GM12878 (cell line): ENCODE measurements at regions not wholly inside any gene's neighbourhood (a gene's known extent, or its start where the extent isn't known, plus 50 kb on each side); places are given as distances from the start of the nearest gene placed in this dataset.
A peak's percentile ranks its signal among the peaks of the same experiment; 100 is the strongest.

ENCODE experiments used
- BHLHE40 ChIP-seq, 2 experiments: fragments of 450-650 bp in 1 of 2; IDR thresholded peaks; 2 replicates each; pipeline ENCODE4 v1.6.1; 2011 to 2017; ENCODE audit warnings: low read depth in 2 of 2, borderline replicate concordance in 1 of 2, improper control_type of control experiment in 1 of 2, low read length in 1 of 2, mild to moderate bottlenecking in 1 of 2
- CBX3 ChIP-seq: fragments of 200-600 bp; sonication (generic); IDR thresholded peaks from 2 replicates; pipeline ENCODE4 v1.6.1; 2016; ENCODE audit warnings: low read depth, borderline replicate concordance
- DPF2 ChIP-seq: fragments of 450-650 bp; IDR thresholded peaks from 2 replicates; pipeline ENCODE4 v1.6.1; 2017; ENCODE audit warnings: mild to moderate bottlenecking
- FOXK2 ChIP-seq: fragments of 450-650 bp; IDR thresholded peaks from 2 replicates; pipeline ENCODE4 v1.6.1; 2017; ENCODE audit warnings: mild to moderate bottlenecking, moderate library complexity
- IKZF1 ChIP-seq: fragments of 450-650 bp; conservative IDR thresholded peaks from 2 replicates; pipeline ENCODE4 v1.6.1; 2017; ENCODE audit warnings: antibody characterized with exemption, mild to moderate bottlenecking
- LARP7 ChIP-seq: fragments of 450-650 bp; IDR thresholded peaks from 2 replicates; pipeline ENCODE4 v1.6.1; 2017; ENCODE audit warnings: mild to moderate bottlenecking
- MTA2 ChIP-seq: fragments of 450-650 bp; IDR thresholded peaks from 2 replicates; pipeline ENCODE4 v1.6.1; 2016; ENCODE audit warnings: low read depth, mild to moderate bottlenecking, moderate library complexity
- MYB ChIP-seq: fragments of 150-350 bp; IDR thresholded peaks from 2 replicates; pipeline ENCODE4 v1.6.1; 2014; ENCODE audit warnings: mild to moderate bottlenecking, low read depth, low read length, borderline replicate concordance
- NRF1 ChIP-seq: conservative IDR thresholded peaks from 2 replicates; pipeline ENCODE4 v1.6.1; 2011; ENCODE audit warnings: mild to moderate bottlenecking, low read depth, low read length, improper control_type of control experiment
- RUNX3 ChIP-seq: IDR thresholded peaks from 2 replicates; pipeline ENCODE4 v1.6.1; 2012; ENCODE audit warnings: low read length, inconsistent platforms
- SMARCA5 ChIP-seq: fragments of 450-650 bp; IDR thresholded peaks from 2 replicates; pipeline ENCODE4 v1.6.1; 2017; ENCODE audit warnings: mild to moderate bottlenecking
- ZNF207 ChIP-seq: fragments of 450-650 bp; IDR thresholded peaks from 2 replicates; pipeline ENCODE4 v1.6.1; 2014; ENCODE audit warnings: antibody characterized with exemption, mild to moderate bottlenecking, borderline replicate concordance
- ZNF274 ChIP-seq: IDR thresholded peaks from one replicate; pipeline ENCODE4 v1.8.0; 2011; ENCODE audit not compliant: insufficient read length, insufficient read depth
- ZSCAN29 ChIP-seq: fragments of 450-650 bp; IDR thresholded peaks from 2 replicates; pipeline ENCODE4 v1.6.1; 2017; ENCODE audit warnings: mild to moderate bottlenecking, moderate library complexity
- TF ChIP-seq, protein P1 (sequence below): fragments of 150-350 bp; IDR thresholded peaks from 2 replicates; pipeline ENCODE4 v1.6.1; 2014; ENCODE audit warnings: mild to moderate bottlenecking, low read depth, low read length
- TF ChIP-seq, protein P2 (sequence below): fragments of 450-650 bp; IDR thresholded peaks from 2 replicates; pipeline ENCODE4 v1.6.1; 2017; ENCODE audit warnings: mild to moderate bottlenecking, moderate library complexity
- TF ChIP-seq, protein P3 (sequence below): fragments of 450-650 bp; IDR thresholded peaks from 2 replicates; pipeline ENCODE4 v1.6.1; 2017; ENCODE audit warnings: low read depth, mild to moderate bottlenecking, moderate library complexity
- TF ChIP-seq, protein P4 (sequence below): fragments of 450-650 bp; IDR thresholded peaks from 2 replicates; pipeline ENCODE4 v1.6.1; 2018; ENCODE audit warnings: mild to moderate bottlenecking, low read depth, moderate library complexity; ENCODE audit not compliant: partially characterized antibody

DNA sequence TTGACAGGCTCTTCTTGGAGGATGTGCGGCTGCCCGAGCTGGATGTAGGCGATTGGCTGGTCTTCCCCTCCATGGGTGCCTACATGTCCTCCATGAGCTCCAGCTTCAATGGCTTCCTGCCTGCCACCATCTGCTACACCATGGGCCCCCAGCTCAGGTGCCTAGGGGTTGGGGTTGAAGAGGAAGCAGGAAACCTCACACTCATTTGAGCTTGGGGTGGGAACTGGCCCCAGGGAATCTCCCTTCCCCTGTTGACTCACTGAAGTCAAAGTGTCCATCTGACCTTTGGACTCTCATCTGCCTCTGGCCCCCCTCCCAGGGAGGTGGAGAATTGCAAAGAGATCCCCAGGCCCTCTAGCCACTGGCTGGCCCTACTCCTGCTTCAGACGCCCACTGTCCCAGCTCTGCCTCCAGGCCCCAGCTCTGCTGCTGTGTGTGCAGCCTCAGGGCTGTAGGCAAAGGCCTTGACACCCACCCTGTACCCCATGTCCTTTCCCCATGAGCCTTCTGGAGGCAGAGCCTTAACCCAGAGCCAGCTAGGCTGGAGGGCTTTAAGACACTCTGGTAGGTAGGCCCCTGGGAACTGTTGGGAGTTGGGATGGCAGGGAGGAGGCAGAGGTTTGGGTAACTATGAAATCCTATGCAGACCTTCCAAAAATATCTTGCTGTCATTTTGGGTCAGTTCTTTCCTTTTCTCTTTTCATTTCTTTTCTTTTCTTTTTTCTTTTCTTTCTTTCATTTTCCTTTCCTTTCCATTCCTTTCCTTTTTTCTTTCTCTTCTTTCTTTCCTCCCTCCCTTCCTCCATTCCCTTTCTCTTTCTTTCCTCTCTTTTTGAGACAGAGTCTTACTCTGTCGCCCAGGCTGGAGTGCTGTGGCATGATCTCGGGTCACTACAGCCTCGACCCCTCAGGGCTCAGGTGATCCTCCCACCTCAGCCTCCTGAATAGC is 66.9 kb upstream of the TINAGL1 start (continued):
- no peak for TF ChIP-seq NRF1
- TF ChIP-seq ZNF274 = no peak
- TF ChIP-seq IKZF1 = peak; percentile 96
- 0 out of 2 replicates have a peak, but pooled peaks have one; percentile 4 for TF ChIP-seq ZSCAN29
- TF ChIP-seq, protein P1, sequence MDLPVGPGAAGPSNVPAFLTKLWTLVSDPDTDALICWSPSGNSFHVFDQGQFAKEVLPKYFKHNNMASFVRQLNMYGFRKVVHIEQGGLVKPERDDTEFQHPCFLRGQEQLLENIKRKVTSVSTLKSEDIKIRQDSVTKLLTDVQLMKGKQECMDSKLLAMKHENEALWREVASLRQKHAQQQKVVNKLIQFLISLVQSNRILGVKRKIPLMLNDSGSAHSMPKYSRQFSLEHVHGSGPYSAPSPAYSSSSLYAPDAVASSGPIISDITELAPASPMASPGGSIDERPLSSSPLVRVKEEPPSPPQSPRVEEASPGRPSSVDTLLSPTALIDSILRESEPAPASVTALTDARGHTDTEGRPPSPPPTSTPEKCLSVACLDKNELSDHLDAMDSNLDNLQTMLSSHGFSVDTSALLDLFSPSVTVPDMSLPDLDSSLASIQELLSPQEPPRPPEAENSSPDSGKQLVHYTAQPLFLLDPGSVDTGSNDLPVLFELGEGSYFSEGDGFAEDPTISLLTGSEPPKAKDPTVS = no peak
- TF ChIP-seq, protein P2, sequence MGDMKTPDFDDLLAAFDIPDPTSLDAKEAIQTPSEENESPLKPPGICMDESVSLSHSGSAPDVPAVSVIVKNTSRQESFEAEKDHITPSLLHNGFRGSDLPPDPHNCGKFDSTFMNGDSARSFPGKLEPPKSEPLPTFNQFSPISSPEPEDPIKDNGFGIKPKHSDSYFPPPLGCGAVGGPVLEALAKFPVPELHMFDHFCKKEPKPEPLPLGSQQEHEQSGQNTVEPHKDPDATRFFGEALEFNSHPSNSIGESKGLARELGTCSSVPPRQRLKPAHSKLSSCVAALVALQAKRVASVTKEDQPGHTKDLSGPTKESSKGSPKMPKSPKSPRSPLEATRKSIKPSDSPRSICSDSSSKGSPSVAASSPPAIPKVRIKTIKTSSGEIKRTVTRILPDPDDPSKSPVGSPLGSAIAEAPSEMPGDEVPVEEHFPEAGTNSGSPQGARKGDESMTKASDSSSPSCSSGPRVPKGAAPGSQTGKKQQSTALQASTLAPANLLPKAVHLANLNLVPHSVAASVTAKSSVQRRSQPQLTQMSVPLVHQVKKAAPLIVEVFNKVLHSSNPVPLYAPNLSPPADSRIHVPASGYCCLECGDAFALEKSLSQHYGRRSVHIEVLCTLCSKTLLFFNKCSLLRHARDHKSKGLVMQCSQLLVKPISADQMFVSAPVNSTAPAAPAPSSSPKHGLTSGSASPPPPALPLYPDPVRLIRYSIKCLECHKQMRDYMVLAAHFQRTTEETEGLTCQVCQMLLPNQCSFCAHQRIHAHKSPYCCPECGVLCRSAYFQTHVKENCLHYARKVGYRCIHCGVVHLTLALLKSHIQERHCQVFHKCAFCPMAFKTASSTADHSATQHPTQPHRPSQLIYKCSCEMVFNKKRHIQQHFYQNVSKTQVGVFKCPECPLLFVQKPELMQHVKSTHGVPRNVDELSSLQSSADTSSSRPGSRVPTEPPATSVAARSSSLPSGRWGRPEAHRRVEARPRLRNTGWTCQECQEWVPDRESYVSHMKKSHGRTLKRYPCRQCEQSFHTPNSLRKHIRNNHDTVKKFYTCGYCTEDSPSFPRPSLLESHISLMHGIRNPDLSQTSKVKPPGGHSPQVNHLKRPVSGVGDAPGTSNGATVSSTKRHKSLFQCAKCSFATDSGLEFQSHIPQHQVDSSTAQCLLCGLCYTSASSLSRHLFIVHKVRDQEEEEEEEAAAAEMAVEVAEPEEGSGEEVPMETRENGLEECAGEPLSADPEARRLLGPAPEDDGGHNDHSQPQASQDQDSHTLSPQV = peak; percentile 77
- TF ChIP-seq RUNX3 = peak; percentile 35; the same call in 1 of the 2 replicates
- no peak for TF ChIP-seq CBX3
- no peak for TF ChIP-seq ZNF207
- TF ChIP-seq FOXK2 = peak; percentile 72; the same call in 1 of the 2 replicates
- TF ChIP-seq LARP7 = peak; percentile 50; the same call in 1 of the 2 replicates
- peak; percentile 71 to 91 for TF ChIP-seq BHLHE40 (IDR thresholded peaks at IDR 0.05; ENCODE audit: borderline replicate concordance in 1 of 2, low read depth in 2 of 2, low read length in 1 of 2)
- TF ChIP-seq DPF2 = peak; percentile 95
- peak; percentile 49 for TF ChIP-seq SMARCA5
- TF ChIP-seq, protein P3, sequence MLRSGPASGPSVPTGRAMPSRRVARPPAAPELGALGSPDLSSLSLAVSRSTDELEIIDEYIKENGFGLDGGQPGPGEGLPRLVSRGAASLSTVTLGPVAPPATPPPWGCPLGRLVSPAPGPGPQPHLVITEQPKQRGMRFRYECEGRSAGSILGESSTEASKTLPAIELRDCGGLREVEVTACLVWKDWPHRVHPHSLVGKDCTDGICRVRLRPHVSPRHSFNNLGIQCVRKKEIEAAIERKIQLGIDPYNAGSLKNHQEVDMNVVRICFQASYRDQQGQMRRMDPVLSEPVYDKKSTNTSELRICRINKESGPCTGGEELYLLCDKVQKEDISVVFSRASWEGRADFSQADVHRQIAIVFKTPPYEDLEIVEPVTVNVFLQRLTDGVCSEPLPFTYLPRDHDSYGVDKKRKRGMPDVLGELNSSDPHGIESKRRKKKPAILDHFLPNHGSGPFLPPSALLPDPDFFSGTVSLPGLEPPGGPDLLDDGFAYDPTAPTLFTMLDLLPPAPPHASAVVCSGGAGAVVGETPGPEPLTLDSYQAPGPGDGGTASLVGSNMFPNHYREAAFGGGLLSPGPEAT = peak; percentile 83
- TF ChIP-seq MYB = no peak
- TF ChIP-seq, protein P4, sequence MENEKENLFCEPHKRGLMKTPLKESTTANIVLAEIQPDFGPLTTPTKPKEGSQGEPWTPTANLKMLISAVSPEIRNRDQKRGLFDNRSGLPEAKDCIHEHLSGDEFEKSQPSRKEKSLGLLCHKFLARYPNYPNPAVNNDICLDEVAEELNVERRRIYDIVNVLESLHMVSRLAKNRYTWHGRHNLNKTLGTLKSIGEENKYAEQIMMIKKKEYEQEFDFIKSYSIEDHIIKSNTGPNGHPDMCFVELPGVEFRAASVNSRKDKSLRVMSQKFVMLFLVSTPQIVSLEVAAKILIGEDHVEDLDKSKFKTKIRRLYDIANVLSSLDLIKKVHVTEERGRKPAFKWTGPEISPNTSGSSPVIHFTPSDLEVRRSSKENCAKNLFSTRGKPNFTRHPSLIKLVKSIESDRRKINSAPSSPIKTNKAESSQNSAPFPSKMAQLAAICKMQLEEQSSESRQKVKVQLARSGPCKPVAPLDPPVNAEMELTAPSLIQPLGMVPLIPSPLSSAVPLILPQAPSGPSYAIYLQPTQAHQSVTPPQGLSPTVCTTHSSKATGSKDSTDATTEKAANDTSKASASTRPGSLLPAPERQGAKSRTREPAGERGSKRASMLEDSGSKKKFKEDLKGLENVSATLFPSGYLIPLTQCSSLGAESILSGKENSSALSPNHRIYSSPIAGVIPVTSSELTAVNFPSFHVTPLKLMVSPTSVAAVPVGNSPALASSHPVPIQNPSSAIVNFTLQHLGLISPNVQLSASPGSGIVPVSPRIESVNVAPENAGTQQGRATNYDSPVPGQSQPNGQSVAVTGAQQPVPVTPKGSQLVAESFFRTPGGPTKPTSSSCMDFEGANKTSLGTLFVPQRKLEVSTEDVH = peak; percentile 53
- peak; percentile 82; the same call in 1 of the 2 replicates for TF ChIP-seq MTA2
